HUES6 (cell line): ENCODE measurements at regions not wholly inside any gene's neighbourhood (a gene's known extent, or its start where the extent isn't known, plus 50 kb on each side); places are given as distances from the start of the nearest gene placed in this dataset.
"Not testable (repeated sequence)": the region's sequence is repeated elsewhere in the genome, so short reads cannot be mapped to it uniquely, and the experiment has no call there.

Source experiments
- H3K27ac ChIP-seq: 2 replicates; pipeline ENCODE4 v1.7.0; 2013; ENCODE audit warnings: low read depth, mild to moderate bottlenecking, low read length, inconsistent platforms
- H3K27me3 ChIP-seq: 2 replicates; pipeline ENCODE4 v1.6.1; 2013; ENCODE audit warnings: low read length; ENCODE audit not compliant: control insufficient read depth, insufficient read depth
- H3K36me3 ChIP-seq: 2 replicates; pipeline ENCODE4 v1.6.1; 2013; ENCODE audit warnings: low read length; ENCODE audit not compliant: control insufficient read depth, insufficient read depth
- H3K4me1 ChIP-seq: 2 replicates; pipeline ENCODE4 v1.6.1; 2013; ENCODE audit warnings: low read length; ENCODE audit not compliant: control insufficient read depth, insufficient read depth
- H3K4me3 ChIP-seq: 2 replicates; pipeline ENCODE4 v1.5.1; 2013; ENCODE audit warnings: low read depth, low read length
- H3K9ac ChIP-seq: one replicate; pipeline ENCODE4 v1.6.1; 2013; ENCODE audit warnings: mild to moderate bottlenecking, low read length
- H3K9me3 ChIP-seq: 2 replicates; pipeline ENCODE4 v1.6.1; 2013; ENCODE audit warnings: low read depth, low read length; ENCODE audit not compliant: control insufficient read depth, insufficient read depth

DNA sequence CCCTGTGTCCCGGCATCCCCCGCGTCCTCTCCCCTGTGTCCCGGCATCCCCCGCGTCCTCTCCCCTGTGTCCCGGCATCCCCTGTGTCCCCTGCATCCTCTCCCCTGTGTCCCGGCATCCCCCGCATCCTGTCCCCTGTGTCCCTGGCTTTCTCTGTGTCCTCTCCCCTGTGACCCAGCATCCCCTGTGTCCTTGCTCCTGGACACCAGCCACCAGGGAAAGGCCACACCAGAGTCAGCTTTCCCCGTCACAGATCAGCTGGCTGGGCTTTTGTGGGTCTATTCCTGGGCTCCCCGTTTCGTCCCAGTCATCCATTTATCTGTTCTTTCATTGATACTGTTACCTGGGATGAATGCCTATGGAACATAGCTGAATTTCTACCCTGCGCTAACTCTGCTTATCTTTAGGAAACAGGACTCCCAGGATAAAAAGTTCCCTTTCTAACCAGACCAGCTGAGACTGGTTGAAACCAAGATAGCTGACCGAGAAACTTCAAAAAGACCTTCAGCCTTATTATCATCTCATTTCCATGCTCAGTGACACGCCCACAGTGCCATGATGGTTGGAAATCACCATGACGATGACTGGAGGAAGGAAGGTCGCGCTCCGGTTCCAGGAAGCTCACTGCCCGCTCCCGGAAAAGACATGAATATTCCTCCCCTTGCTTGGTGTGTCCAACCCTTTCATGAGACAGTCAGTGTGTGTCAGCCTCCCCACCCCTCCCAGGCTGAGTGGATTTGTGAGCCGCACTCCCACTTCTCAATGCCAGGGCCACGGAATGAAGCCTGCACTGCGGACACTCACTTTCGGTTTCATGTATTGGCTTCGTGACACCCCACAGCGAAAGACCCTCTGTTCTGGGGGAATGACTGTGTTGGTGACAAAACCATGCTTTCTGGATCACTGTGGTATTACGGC is 276.4 kb upstream of the SFSWAP start:
- no peak overlapping the region for H3K9ac ChIP-seq
- H3K27ac ChIP-seq, result no peak overlapping the region
- H3K4me1 ChIP-seq, result peaks cover 8% of the 10 kb centered on the region
- no peak overlapping the region for H3K4me3 ChIP-seq
- H3K36me3 ChIP-seq, result no peaks in the 10 kb centered on the region
- peaks cover 23% of the 10 kb centered on the region for H3K27me3 ChIP-seq
- peaks cover 6% of the 10 kb centered on the region for H3K9me3 ChIP-seq

GRCh38 chr12:131436922-131437705 is 273.8 kb upstream of the SFSWAP start:
- Histone ChIP-seq H3K4me1 (peaks cover 11% of the 10 kb centered on the region), H3K27me3 (peaks cover 20% of the 10 kb centered on the region), H3K9ac (no peak overlapping the region), H3K9me3 (no peaks in the 10 kb centered on the region), H3K27ac (no peak overlapping the region), H3K36me3 (no peaks in the 10 kb centered on the region), H3K4me3 (no peak overlapping the region)

DNA sequence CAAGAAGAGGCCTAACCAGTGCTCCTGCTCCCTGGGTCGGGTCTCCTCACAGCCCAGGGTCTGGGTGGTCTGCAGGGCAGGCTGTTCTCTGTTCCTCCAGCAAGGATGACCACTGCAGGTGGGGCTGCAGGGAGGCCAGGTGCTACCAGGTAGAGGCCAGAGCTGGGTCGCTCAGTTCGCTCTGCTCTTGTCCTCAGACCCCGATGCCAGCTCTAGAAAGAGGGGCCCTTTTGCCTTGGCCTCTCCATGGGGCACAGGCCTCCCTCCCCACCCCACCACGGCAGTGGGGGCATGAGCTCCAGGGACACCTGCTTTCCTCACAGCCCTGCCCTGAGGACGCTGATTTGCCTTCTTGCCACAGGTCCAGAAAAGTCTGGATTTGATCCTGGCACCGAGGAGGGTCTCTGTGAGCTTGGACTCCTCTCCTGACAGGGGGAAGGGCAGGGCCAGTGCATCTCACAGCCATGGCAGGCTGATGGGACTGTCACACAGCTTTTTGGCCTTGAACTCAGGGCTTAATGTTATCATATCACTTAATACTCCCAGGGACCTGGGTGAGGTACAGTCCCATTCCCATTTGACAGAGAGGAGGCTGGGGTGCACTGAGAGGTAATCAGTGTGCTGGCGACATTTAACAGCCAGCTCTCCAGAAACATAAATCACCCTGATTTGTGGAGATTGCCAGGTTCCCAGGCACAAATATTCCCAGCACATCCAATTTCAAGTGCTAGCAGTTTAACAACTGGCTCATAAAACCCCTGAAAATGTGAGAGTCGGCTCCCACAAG is 273.0 kb upstream of the SFSWAP start:
- Histone ChIP-seq H3K27ac (no peak overlapping the region), H3K27me3 (peaks cover 12% of the 10 kb centered on the region), H3K4me1 (peaks cover 11% of the 10 kb centered on the region), H3K36me3 (no peaks in the 10 kb centered on the region), H3K9me3 (no peaks in the 10 kb centered on the region), H3K9ac (no peak overlapping the region), H3K4me3 (no peak overlapping the region)

DNA sequence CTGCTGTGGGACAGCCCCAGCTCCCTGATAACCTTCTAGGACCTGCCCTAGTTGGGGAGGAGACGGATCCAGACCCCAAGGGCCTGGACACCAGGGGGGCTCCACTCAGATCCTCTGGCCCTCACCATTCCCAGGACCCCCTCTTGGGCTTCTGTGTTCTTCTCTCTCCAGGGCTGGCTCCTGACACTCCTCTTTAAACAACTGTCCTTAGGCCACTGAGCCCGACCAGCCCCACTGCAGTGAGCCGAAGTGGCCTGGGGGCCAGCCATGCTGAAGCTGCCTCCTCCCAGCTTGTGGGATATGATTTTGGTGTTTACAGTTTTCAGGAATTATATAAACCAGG is 272.4 kb upstream of the SFSWAP start:
- H3K9me3 ChIP-seq, H3K9ac ChIP-seq, H3K36me3 ChIP-seq, H3K4me3 ChIP-seq, H3K27ac ChIP-seq: not testable (repeated sequence)
- H3K4me1 ChIP-seq, result peaks cover 11% of the 10 kb centered on the region
- peaks cover 11% of the 10 kb centered on the region for H3K27me3 ChIP-seq

DNA sequence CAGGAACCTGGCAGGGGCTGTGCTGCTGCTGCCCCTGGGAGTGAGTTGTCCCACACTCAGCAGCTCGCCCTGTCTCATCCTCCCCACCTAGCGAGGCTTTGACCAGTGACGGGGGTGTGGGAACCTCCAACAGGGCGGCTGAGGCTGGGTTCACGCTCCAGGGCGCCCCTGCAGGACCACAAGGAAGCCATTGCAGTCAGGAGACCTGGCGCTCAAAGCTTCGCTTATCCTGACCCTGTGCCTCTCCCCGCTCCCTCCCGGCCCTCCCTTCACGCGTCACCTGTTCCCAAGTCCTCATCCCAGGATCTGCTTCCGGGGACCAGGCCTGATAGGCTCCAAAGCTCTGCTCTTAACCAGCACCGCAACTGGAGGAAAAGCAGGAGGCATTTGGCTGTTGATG is 272.0 kb upstream of the SFSWAP start:
- Histone ChIP-seq H3K9ac (no peak overlapping the region), H3K27ac (no peak overlapping the region), H3K4me1 (peaks cover 11% of the 10 kb centered on the region), H3K36me3 (no peaks in the 10 kb centered on the region), H3K9me3 (no peaks in the 10 kb centered on the region), H3K4me3 (no peak overlapping the region), H3K27me3 (peaks cover 11% of the 10 kb centered on the region)

- not testable (repeated sequence) for H3K27ac ChIP-seq, H3K4me3 ChIP-seq, H3K9me3 ChIP-seq, H3K27me3 ChIP-seq, H3K9ac ChIP-seq, H3K36me3 ChIP-seq
- H3K4me1 ChIP-seq, result peaks cover 11% of the 10 kb centered on the region
Measured at GRCh38 chr12:131439752-131440151, 271.1 kb upstream of the SFSWAP start.

DNA sequence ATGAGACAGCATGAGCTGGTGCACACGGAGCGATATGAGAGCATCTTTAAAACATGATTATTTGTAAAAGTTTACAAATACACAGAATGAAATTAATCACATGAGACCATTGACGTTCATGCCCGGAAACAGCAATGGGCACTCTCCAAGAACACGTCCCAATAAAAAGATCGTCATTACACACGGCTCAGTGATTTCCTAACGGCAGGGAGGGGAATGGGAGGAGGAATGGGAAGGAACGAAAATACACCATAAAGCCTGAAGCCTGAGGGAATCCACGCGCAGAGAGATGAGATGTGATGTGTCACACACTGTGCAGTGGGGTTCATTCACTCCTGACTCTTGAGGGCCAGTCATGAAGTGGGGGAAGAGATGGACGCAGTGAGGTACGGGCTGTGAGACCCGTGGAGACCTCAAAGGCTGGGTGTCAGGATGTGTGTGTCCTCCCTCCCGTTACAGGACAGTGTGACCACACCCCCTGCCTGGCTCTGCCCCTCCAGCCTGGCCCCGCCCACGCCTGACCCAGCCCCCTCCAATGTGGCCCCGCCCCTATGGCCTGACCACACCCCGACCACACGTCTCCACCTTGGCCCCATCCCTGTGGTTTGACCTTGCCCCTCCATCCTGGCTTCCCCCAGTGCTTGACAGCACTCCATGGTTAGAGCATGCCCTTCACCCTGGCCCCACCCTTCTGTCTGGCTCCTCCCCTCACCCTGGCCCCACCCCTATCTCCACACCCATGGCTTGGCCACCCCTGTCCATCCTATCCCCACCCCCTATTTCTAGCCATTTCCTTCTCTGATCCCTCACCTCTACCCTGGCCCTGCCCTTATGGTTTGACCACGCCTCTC is 270.5 kb upstream of the SFSWAP start:
- H3K36me3 ChIP-seq, H3K9me3 ChIP-seq, H3K9ac ChIP-seq, H3K27me3 ChIP-seq, H3K27ac ChIP-seq, H3K4me3 ChIP-seq: not testable (repeated sequence)
- H3K4me1 ChIP-seq, result peaks cover 15% of the 10 kb centered on the region

GRCh38 chr12:131441060-131441396 is 269.9 kb upstream of the SFSWAP start:
- H3K9me3 ChIP-seq, result no peaks in the 10 kb centered on the region
- H3K36me3 ChIP-seq, result no peaks in the 10 kb centered on the region
- peaks cover 15% of the 10 kb centered on the region for H3K4me1 ChIP-seq
- no peaks in the 10 kb centered on the region for H3K27me3 ChIP-seq
- H3K27ac ChIP-seq, result no peak overlapping the region
- H3K9ac ChIP-seq, result no peak overlapping the region
- no peak overlapping the region for H3K4me3 ChIP-seq

DNA sequence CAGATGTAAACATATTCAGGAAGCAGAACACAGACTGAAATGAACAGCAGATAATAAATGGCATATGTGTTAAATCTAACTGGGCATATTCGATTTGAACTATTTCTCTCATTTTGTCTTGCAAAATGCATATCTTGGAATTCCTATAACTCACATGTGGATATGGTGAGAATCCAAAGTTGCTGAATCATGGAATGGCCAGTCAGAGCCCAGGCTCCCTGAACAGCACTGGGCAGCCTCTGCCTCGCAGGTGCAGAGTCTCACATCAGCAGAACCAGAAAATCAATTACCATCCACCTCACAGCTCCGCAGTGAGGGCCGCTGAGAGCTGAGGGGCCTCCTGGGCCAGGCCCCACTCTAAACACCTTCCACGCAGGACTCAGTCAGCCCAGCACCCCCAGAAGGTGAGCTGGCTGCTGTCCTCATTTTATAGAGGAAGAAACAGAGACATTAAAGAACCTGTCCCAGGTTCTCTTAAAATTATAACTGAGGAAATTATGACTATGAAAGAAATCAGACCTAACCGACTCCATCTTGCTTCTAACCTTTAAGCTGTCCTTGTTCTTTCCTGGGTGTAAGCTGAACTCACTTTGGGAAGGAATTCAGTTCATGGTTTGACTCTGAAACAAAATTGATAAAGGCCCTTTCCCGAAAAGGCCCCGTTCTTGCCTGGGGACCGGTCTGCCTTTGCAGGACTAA is 269.1 kb upstream of the SFSWAP start:
- no peaks in the 10 kb centered on the region for H3K9me3 ChIP-seq
- no peaks in the 10 kb centered on the region for H3K36me3 ChIP-seq
- H3K4me3 ChIP-seq, result no peak overlapping the region
- no peak overlapping the region for H3K9ac ChIP-seq
- H3K27me3 ChIP-seq, result no peaks in the 10 kb centered on the region
- no peak overlapping the region for H3K27ac ChIP-seq
- H3K4me1 ChIP-seq, result peaks cover 15% of the 10 kb centered on the region

GRCh38 chr12:131442337-131442918 is 268.5 kb upstream of the SFSWAP start:
- H3K36me3 ChIP-seq, result no peaks in the 10 kb centered on the region
- no peaks in the 10 kb centered on the region for H3K27me3 ChIP-seq
- no peaks in the 10 kb centered on the region for H3K9me3 ChIP-seq
- H3K4me3 ChIP-seq, result no peak overlapping the region
- no peak overlapping the region for H3K9ac ChIP-seq
- peaks cover 11% of the 10 kb centered on the region for H3K4me1 ChIP-seq
- no peak overlapping the region for H3K27ac ChIP-seq
